ENCODE measurements at regions not wholly inside any gene's neighbourhood (a gene's known extent, or its start where the extent isn't known, plus 50 kb on each side); places are given as distances from the start of the nearest gene placed in this dataset.

- TF ChIP-seq CTCF (IDR thresholded peaks at IDR 0.05; ENCODE audit: poor library complexity) (no peak), EZH2 (IDR thresholded peaks at IDR 0.05; ENCODE audit: borderline replicate concordance) (no peak)
Observed at GRCh38 chr1:43071241-43071640, 100.8 kb downstream of the EBNA1BP2 start.
